Endothelial cell of umbilical vein (primary cell): ENCODE measurements at regions not wholly inside any gene's neighbourhood (a gene's known extent, or its start where the extent isn't known, plus 50 kb on each side); places are given as distances from the start of the nearest gene placed in this dataset.
A peak's percentile ranks its signal among the peaks of the same experiment; 100 is the strongest.

Experiments used
- BruUV-seq: library from RNA; stranded (reverse); fragments of 400-500 nt; replicated peaks from 2 replicates; lab custom pipeline; 2021; lab: Mats Ljungman, UMichigan
- CTCF ChIA-PET: fragments of 300-600, 350-600 bp; sonication (Branson Sonifier 250); formaldehyde crosslinking; loops from one replicate; lab custom pipeline; 2021; ENCODE audit warnings: antibody characterized with exemption, inconsistent platforms; lab: Charles Lee
- POLR2A ChIA-PET: fragments of 300-600, 350-600 bp; sonication (Branson Sonifier 250); formaldehyde crosslinking; loops from one replicate; lab custom pipeline; 2021; ENCODE audit warnings: antibody characterized with exemption, inconsistent platforms; lab: Charles Lee
- DNase-seq: peaks from one replicate; pipeline ENCODE4 v3.0.0-alpha.2; 2011; ENCODE audit warnings: low read depth, low spot score
- FAIRE-seq: peaks from 2 replicates; lab custom pipeline; 2011; peaks lifted over from hg19 to GRCh38; lab: Jason Lieb, UNC
- H2AFZ ChIP-seq: 2 replicates; pipeline ENCODE4 v1.6.0; 2012; ENCODE audit warnings: low read depth, low read length, control low read depth, inconsistent platforms
- H3K27ac ChIP-seq: 2 replicates; pipeline ENCODE4 v1.5.1; 2011; ENCODE audit warnings: low read depth, mild to moderate bottlenecking, control low read depth, low read length, moderate library complexity; ENCODE audit not compliant: insufficient read depth
- H3K27me3 ChIP-seq, 2 experiments: 2 replicates each; pipeline versions ENCODE4 v1.6.0 to v1.6.1; 2011; ENCODE audit warnings: low read length in 2 of 2, mixed read lengths in 1 of 2; ENCODE audit not compliant: control insufficient read depth in 2 of 2, insufficient read depth in 2 of 2
- H3K36me3 ChIP-seq, 2 experiments: 2 replicates in 1 of 2; 3 replicates in 1 of 2; pipeline ENCODE4 v1.5.1; 2011; ENCODE audit warnings: low read length in 2 of 2, mild to moderate bottlenecking in 1 of 2, moderate library complexity in 1 of 2; ENCODE audit not compliant: control insufficient read depth in 2 of 2, insufficient read depth in 2 of 2; ENCODE audit errors: extremely low read depth in 1 of 2
- H3K4me1 ChIP-seq: 3 replicates; pipeline ENCODE4 v1.5.1; 2011; ENCODE audit warnings: mild to moderate bottlenecking, low read length; ENCODE audit not compliant: control insufficient read depth, insufficient read depth; ENCODE audit errors: extremely low read depth
- H3K4me2 ChIP-seq: 2 replicates; pipeline ENCODE4 v1.6.1; 2011; ENCODE audit warnings: low read length, control low read depth, mixed read lengths; ENCODE audit not compliant: insufficient read depth
- H3K4me3 ChIP-seq, 3 experiments: fragments of 200-600 bp in 1 of 3; sonication (generic), shearing (Covaris generic) in 1 of 3; replicated peaks in 1 of 3; 2 replicates each; pipeline ENCODE4 v1.5.1; 2011 to 2016; ENCODE audit warnings: control low read depth in 3 of 3, low read length in 3 of 3, mild to moderate bottlenecking in 2 of 3, inconsistent platforms in 1 of 3, low read depth in 1 of 3, moderate library complexity in 1 of 3; ENCODE audit not compliant: insufficient read depth in 1 of 3
- H3K79me2 ChIP-seq: 2 replicates; pipeline ENCODE4 v1.6.0; 2012; ENCODE audit warnings: low read length, inconsistent platforms; ENCODE audit not compliant: control insufficient read depth, insufficient read depth
- H3K9ac ChIP-seq: replicated peaks from 2 replicates; pipeline ENCODE3; 2011; ENCODE audit warnings: low read length, control low read depth; ENCODE audit not compliant: insufficient read depth; ENCODE audit errors: extremely low read depth
- H3K9me1 ChIP-seq: replicated peaks from 3 replicates; pipeline ENCODE4 v1.6.0; 2011; ENCODE audit warnings: mild to moderate bottlenecking, low read length; ENCODE audit not compliant: control insufficient read depth, insufficient read depth; ENCODE audit errors: extremely low read depth
- H3K9me3 ChIP-seq: replicated peaks from 2 replicates; pipeline ENCODE4 v1.5.1; 2012; ENCODE audit warnings: low read length, inconsistent platforms; ENCODE audit not compliant: control insufficient read depth, insufficient read depth
- H4K20me1 ChIP-seq: replicated peaks from 2 replicates; pipeline ENCODE3; 2011; ENCODE audit warnings: mild to moderate bottlenecking, low read length; ENCODE audit not compliant: control insufficient read depth, insufficient read depth; ENCODE audit errors: extremely low read depth
- CTCF ChIP-seq, 2 donors: IDR thresholded peaks; 1 replicate in 1 of 2; 2 replicates in 1 of 2; pipeline ENCODE4 v1.5.1; 2011; ENCODE audit warnings: low read length in 2 of 2, mild to moderate bottlenecking in 2 of 2, moderate library complexity in 2 of 2, control low read depth in 1 of 2, inconsistent platforms in 1 of 2, low read depth in 1 of 2; ENCODE audit not compliant: insufficient read depth in 1 of 2; ENCODE audit errors: extremely low read depth in 1 of 2
- EZH2 ChIP-seq: IDR thresholded peaks from 2 replicates; pipeline ENCODE4 v1.6.1; 2012; ENCODE audit warnings: borderline replicate concordance, low read depth, mild to moderate bottlenecking, moderate library complexity, low read length, inconsistent platforms; ENCODE audit not compliant: severe bottlenecking
- GATA2 ChIP-seq: IDR thresholded peaks from 2 replicates; pipeline ENCODE4 v1.7.0; 2011; ENCODE audit warnings: low read depth, mild to moderate bottlenecking, moderate library complexity, mixed read lengths, low read length; ENCODE audit not compliant: insufficient read length, insufficient read depth
- MAX ChIP-seq: IDR thresholded peaks from 2 replicates; pipeline ENCODE4 v1.6.1; 2011; ENCODE audit not compliant: insufficient read depth, insufficient read length
- MYC ChIP-seq: IDR thresholded peaks from one replicate; pipeline ENCODE4 v1.6.1; 2011; ENCODE audit warnings: mild to moderate bottlenecking, low read depth, low read length
- POLR2A ChIP-seq: IDR thresholded peaks from 2 replicates; pipeline ENCODE4 v1.6.1; 2012; ENCODE audit warnings: low read depth, mild to moderate bottlenecking, control low read depth, low read length
- POLR2AphosphoS5 ChIP-seq: IDR thresholded peaks from 2 replicates; pipeline ENCODE4 v1.6.1; 2012; ENCODE audit warnings: low read depth, mild to moderate bottlenecking, control low read depth, low read length, moderate library complexity; ENCODE audit not compliant: insufficient read depth
- dilution Hi-C: fragments of 300-500 bp; cut with MboI; formaldehyde crosslinking; loops from one replicate; pipeline ENCODE4 v1.15.0; 2019; ENCODE audit warnings: low sequenced_read_pairs; ENCODE audit not compliant: extremely low pct_ligation_motif_present
- intact Hi-C: fragments of 100-400 bp; cut with micrococcal nuclease; formaldehyde crosslinking; loops from one replicate; pipeline ENCODE4 v1.10.0; 2022

- TSS peak; percentile 77 for BruUV-seq
- no peak for DNase-seq
Measured at GRCh38 chr2:187003611-187004010, 154.6 kb upstream of the ZSWIM2 start.

More at GRCh38 chr2:187003611-187004010, 154.6 kb upstream of the ZSWIM2 start:
- CTCF ChIA-PET, result no interaction called here
- Histone ChIP-seq H3K9ac (peak overlapping the region; percentile 23), H4K20me1 (no peaks in the 10 kb centered on the region), H3K27ac (no peak overlapping the region), H2AFZ (peak overlapping the region; percentile 32), H3K27me3 (no peaks in the 10 kb centered on the region), H3K79me2 (no peaks in the 10 kb centered on the region), H3K9me1 (no peaks in the 10 kb centered on the region), H3K4me3 (peak overlapping the region in 1 of 3 experiments; percentile 27), H3K36me3 (no peaks in the 10 kb centered on the region), H3K4me1 (no peaks in the 10 kb centered on the region), H3K4me2 (no peak overlapping the region), H3K9me3 (no peaks in the 10 kb centered on the region)
- intact Hi-C loops, result no loop called here
- FAIRE-seq, result no peak
- dilution Hi-C loops, result no loop called here
- POLR2A ChIA-PET, result no interaction called here
- TF ChIP-seq POLR2A, result no peak
- TF ChIP-seq EZH2, result no peak
- no peak for TF ChIP-seq MAX
- no peak for TF ChIP-seq CTCF (IDR thresholded peaks at IDR 0.05; ENCODE audit: extremely low read depth in 1 of 2, insufficient read depth in 1 of 2, low read depth in 1 of 2, low read length in 2 of 2)
- TF ChIP-seq GATA2, result no peak
- TF ChIP-seq MYC, result no peak
- no peak for TF ChIP-seq POLR2AphosphoS5
